GM23338 (cell line): ENCODE measurements at regions not wholly inside any gene's neighbourhood (a gene's known extent, or its start where the extent isn't known, plus 50 kb on each side); places are given as distances from the start of the nearest gene placed in this dataset.

Source experiments
- ATAC-seq: fragments of 200-7000 bp; cut with Tn5 transposase; 3 replicates; pipeline ENCODE4 v1.9.1; 2020
- DNase-seq: peaks from one replicate; pipeline ENCODE4 v3.0.0-alpha.2; 2015; ENCODE audit warnings: low spot score
- H2AFZ ChIP-seq: fragments of 200-600 bp; sonication (generic); 2 replicates; pipeline ENCODE4 v1.8.0; 2016; ENCODE audit warnings: antibody characterized with exemption, mild to moderate bottlenecking, moderate library complexity
- H3F3A ChIP-seq: fragments of 200-600 bp; sonication (generic); replicated peaks from 2 replicates; pipeline ENCODE4 v1.8.0; 2017; ENCODE audit warnings: antibody characterized with exemption, mixed run types, low read depth
- H3K27ac ChIP-seq: fragments of 200-600 bp; sonication (generic); 2 replicates; pipeline ENCODE4 v1.6.1; 2016; ENCODE audit warnings: low read depth
- H3K27me3 ChIP-seq: fragments of 200-600 bp; sonication (generic); 2 replicates; pipeline ENCODE4 v1.8.0; 2016; ENCODE audit warnings: mild to moderate bottlenecking, mixed run types, moderate library complexity; ENCODE audit not compliant: insufficient read depth
- H3K36me3 ChIP-seq: fragments of 200-600 bp; sonication (generic); 2 replicates; pipeline ENCODE4 v1.8.0; 2016; ENCODE audit warnings: mild to moderate bottlenecking; ENCODE audit not compliant: insufficient read depth
- H3K4me1 ChIP-seq: fragments of 200-600 bp; sonication (generic); 2 replicates; pipeline ENCODE4 v1.8.0; 2016; ENCODE audit warnings: mild to moderate bottlenecking, moderate library complexity; ENCODE audit not compliant: insufficient read depth
- H3K4me2 ChIP-seq: fragments of 200-600 bp; sonication (generic); 2 replicates; pipeline ENCODE4 v1.7.1; 2017; ENCODE audit warnings: mixed run types
- H3K4me3 ChIP-seq: fragments of 200-600 bp; sonication (generic); 2 replicates; pipeline ENCODE4 v1.6.1; 2016; ENCODE audit warnings: mixed run types
- H3K79me2 ChIP-seq: fragments of 200-600 bp; sonication (generic); replicated peaks from 2 replicates; pipeline ENCODE4 v1.8.0; 2017; ENCODE audit warnings: mild to moderate bottlenecking; ENCODE audit not compliant: insufficient read depth
- H3K9me2 ChIP-seq: fragments of 200-600 bp; sonication (generic); 2 replicates; pipeline ENCODE4 v1.8.0; 2017; ENCODE audit not compliant: insufficient read depth
- H4K20me1 ChIP-seq: fragments of 200-600 bp; sonication (generic); replicated peaks from 2 replicates; pipeline ENCODE4 v1.8.0; 2017; ENCODE audit warnings: mild to moderate bottlenecking; ENCODE audit not compliant: insufficient read depth
- H3K27ac Mint-ChIP-seq: 2 replicates; pipeline ENCODE4 v1.8.0; 2020; ENCODE audit warnings: inconsistent platforms, mild to moderate bottlenecking, moderate library complexity, mixed read lengths
- H3K27me3 Mint-ChIP-seq: 3 replicates; pipeline ENCODE4 v1.8.0; 2022; ENCODE audit warnings: low read depth, mild to moderate bottlenecking, moderate library complexity, mixed read lengths, inconsistent platforms; ENCODE audit not compliant: insufficient read depth, poor library complexity
- H3K36me3 Mint-ChIP-seq: 3 replicates; pipeline ENCODE4 v1.8.0; 2021; ENCODE audit warnings: low read depth, mild to moderate bottlenecking, inconsistent platforms, moderate library complexity, mixed read lengths
- H3K4me1 Mint-ChIP-seq: 3 replicates; pipeline ENCODE4 v1.8.0; 2020; ENCODE audit warnings: mild to moderate bottlenecking, inconsistent platforms, mixed read lengths
- H3K4me3 Mint-ChIP-seq: 3 replicates; pipeline ENCODE4 v1.8.0; 2021; ENCODE audit warnings: moderate library complexity, mild to moderate bottlenecking, inconsistent platforms, mixed read lengths
- H3K9me3 Mint-ChIP-seq: 3 replicates; pipeline ENCODE4 v1.8.0; 2020; ENCODE audit warnings: moderate library complexity, mild to moderate bottlenecking, inconsistent platforms, mixed read lengths
- CREB1 ChIP-seq: fragments of 250-450 bp; sonication (Bioruptor Pico); IDR thresholded peaks from 2 replicates; pipeline ENCODE4 v1.5.0; 2020; ENCODE audit warnings: low read depth, mild to moderate bottlenecking, moderate library complexity
- EZH2 ChIP-seq: fragments of 200-600 bp; sonication (generic); IDR thresholded peaks from one replicate; pipeline ENCODE4 v1.8.0; 2017; ENCODE audit warnings: antibody characterized with exemption, mild to moderate bottlenecking, low read depth; ENCODE audit not compliant: unreplicated experiment
- NANOG ChIP-seq: IDR thresholded peaks from 2 replicates; pipeline ENCODE4 v1.6.1; 2016; ENCODE audit warnings: antibody characterized with exemption, borderline replicate concordance
- STAT1 ChIP-seq: IDR thresholded peaks from one replicate; pipeline ENCODE4 v1.6.1; 2016; ENCODE audit warnings: antibody characterized with exemption; ENCODE audit not compliant: unreplicated experiment
- ZNF114 ChIP-seq: fragments of 250-450 bp; sonication (Bioruptor Pico); IDR thresholded peaks from 2 replicates; pipeline ENCODE4 v1.5.0; 2020; ENCODE audit warnings: mild to moderate bottlenecking, moderate library complexity
- ZNF331 ChIP-seq: fragments of 250-450 bp; sonication (Bioruptor Pico); IDR thresholded peaks from 2 replicates; pipeline ENCODE4 v1.5.0; 2020; ENCODE audit warnings: low read depth, mild to moderate bottlenecking, moderate library complexity
- TF ChIP-seq, protein P1 (sequence below): IDR thresholded peaks from one replicate; pipeline ENCODE4 v1.6.1; 2018; ENCODE audit warnings: antibody characterized with exemption; ENCODE audit not compliant: unreplicated experiment
- TF ChIP-seq, protein P2 (sequence below): IDR thresholded peaks from 2 replicates; pipeline ENCODE4 v1.6.1; 2016; ENCODE audit warnings: antibody characterized with exemption
- TF ChIP-seq, protein P3 (sequence below), 2 experiments: fragments of 200-600 bp in 1 of 2; sonication (generic) in 1 of 2; conservative IDR thresholded peaks; 2 replicates each; pipeline versions ENCODE4 v1.5.1 to v1.6.1; 2016 to 2017; ENCODE audit warnings: antibody characterized with exemption in 2 of 2, low read depth in 2 of 2, mild to moderate bottlenecking in 2 of 2, moderate library complexity in 1 of 2

DNA sequence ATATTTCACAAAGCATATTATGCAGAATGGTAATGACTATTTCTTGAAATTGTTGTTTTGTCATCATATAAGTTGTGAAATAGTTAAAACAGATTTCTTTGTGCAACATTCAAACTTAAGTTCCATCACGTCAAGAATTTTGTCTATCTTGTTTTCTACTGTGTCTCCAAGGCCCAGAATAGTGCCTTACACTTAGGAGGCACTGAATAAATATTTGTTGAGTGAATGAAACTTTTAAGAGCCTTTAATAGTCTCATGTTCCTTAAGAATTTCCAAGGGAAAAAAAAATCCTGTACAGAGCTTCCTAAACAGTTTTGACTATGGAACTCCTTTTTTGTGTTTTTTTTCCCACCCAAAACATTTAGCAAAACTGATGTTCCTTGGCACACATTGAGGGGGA lies 50.8 kb upstream of the TNFSF18 start (continued):
- TF ChIP-seq, protein P1, sequence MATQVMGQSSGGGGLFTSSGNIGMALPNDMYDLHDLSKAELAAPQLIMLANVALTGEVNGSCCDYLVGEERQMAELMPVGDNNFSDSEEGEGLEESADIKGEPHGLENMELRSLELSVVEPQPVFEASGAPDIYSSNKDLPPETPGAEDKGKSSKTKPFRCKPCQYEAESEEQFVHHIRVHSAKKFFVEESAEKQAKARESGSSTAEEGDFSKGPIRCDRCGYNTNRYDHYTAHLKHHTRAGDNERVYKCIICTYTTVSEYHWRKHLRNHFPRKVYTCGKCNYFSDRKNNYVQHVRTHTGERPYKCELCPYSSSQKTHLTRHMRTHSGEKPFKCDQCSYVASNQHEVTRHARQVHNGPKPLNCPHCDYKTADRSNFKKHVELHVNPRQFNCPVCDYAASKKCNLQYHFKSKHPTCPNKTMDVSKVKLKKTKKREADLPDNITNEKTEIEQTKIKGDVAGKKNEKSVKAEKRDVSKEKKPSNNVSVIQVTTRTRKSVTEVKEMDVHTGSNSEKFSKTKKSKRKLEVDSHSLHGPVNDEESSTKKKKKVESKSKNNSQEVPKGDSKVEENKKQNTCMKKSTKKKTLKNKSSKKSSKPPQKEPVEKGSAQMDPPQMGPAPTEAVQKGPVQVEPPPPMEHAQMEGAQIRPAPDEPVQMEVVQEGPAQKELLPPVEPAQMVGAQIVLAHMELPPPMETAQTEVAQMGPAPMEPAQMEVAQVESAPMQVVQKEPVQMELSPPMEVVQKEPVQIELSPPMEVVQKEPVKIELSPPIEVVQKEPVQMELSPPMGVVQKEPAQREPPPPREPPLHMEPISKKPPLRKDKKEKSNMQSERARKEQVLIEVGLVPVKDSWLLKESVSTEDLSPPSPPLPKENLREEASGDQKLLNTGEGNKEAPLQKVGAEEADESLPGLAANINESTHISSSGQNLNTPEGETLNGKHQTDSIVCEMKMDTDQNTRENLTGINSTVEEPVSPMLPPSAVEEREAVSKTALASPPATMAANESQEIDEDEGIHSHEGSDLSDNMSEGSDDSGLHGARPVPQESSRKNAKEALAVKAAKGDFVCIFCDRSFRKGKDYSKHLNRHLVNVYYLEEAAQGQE, result no peak
- no peak for TF ChIP-seq ZNF331

DNA sequence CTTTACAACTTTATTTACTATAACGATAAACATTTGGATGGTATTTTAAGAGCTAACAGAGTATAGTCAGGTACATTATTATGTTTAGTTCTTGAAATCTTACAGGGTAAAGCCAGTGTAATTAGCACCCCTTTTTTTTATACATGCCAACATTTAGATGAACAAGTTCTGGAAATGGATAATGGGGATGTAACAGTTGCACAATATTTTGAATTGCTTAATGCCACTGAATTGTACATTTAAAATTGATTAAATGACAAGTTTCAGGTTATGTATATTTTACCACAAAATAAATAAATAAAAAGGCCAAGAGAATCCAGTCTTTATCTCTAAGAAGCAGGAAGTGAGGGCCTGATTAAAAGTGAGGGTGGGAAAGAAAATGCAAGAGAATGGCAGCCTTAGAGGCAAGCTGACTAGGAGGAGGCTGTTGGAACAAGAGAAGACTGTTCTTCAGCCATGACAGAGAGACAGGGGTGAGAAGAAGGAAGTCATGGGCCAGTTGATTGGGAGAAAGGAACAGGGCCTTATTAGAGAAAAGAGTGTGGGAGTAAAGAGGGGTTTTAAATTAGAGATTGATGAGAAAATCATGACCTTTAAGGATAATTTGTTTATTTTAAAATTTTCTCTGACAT lies 49.9 kb upstream of the TNFSF18 start:
- no peaks in the 10 kb centered on the region for H3K4me1 Mint-ChIP-seq
- ATAC-seq (no peak), DNase-seq (no peak)
- Histone ChIP-seq H3K4me3 (no peak overlapping the region), H4K20me1 (no peaks in the 10 kb centered on the region), H3K4me2 (no peak overlapping the region), H3K27me3 (no peaks in the 10 kb centered on the region), H2AFZ (no peak overlapping the region), H3K27ac (no peak overlapping the region), H3F3A (no peaks in the 10 kb centered on the region), H3K4me1 (no peaks in the 10 kb centered on the region), H3K36me3 (no peaks in the 10 kb centered on the region), H3K79me2 (no peaks in the 10 kb centered on the region), H3K9me2 (0 out of 2 replicates have a peak, but pooled peaks cover 3% of the 10 kb centered on the region)
- H3K36me3 Mint-ChIP-seq, result peaks cover 4% of the 10 kb centered on the region; the same call in 1 of the 3 replicates
- H3K4me3 Mint-ChIP-seq, result no peak overlapping the region
- H3K27ac Mint-ChIP-seq, result no peak overlapping the region
- H3K9me3 Mint-ChIP-seq, result peaks cover 25% of the 10 kb centered on the region; the same call in 2 of the 3 replicates
- H3K27me3 Mint-ChIP-seq, result no peaks in the 10 kb centered on the region
- no peak for TF ChIP-seq CREB1 (CRISPR knock-in tag)
- TF ChIP-seq, protein P1, result no peak
- TF ChIP-seq EZH2, result no peak
- TF ChIP-seq ZNF331, result no peak
- no peak for TF ChIP-seq STAT1
- TF ChIP-seq, protein P2, sequence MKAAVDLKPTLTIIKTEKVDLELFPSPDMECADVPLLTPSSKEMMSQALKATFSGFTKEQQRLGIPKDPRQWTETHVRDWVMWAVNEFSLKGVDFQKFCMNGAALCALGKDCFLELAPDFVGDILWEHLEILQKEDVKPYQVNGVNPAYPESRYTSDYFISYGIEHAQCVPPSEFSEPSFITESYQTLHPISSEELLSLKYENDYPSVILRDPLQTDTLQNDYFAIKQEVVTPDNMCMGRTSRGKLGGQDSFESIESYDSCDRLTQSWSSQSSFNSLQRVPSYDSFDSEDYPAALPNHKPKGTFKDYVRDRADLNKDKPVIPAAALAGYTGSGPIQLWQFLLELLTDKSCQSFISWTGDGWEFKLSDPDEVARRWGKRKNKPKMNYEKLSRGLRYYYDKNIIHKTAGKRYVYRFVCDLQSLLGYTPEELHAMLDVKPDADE, result no peak
- TF ChIP-seq, protein P3, sequence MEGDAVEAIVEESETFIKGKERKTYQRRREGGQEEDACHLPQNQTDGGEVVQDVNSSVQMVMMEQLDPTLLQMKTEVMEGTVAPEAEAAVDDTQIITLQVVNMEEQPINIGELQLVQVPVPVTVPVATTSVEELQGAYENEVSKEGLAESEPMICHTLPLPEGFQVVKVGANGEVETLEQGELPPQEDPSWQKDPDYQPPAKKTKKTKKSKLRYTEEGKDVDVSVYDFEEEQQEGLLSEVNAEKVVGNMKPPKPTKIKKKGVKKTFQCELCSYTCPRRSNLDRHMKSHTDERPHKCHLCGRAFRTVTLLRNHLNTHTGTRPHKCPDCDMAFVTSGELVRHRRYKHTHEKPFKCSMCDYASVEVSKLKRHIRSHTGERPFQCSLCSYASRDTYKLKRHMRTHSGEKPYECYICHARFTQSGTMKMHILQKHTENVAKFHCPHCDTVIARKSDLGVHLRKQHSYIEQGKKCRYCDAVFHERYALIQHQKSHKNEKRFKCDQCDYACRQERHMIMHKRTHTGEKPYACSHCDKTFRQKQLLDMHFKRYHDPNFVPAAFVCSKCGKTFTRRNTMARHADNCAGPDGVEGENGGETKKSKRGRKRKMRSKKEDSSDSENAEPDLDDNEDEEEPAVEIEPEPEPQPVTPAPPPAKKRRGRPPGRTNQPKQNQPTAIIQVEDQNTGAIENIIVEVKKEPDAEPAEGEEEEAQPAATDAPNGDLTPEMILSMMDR (conservative IDR thresholded peaks at IDR 0.05; ENCODE audit: low read depth in 2 of 2), result no peak
- no peak for TF ChIP-seq ZNF114 (CRISPR knock-in tag)
- no peak for TF ChIP-seq NANOG
